ENCODE measurements at regions not wholly inside any gene's neighbourhood (a gene's known extent, or its start where the extent isn't known, plus 50 kb on each side); places are given as distances from the start of the nearest gene placed in this dataset.

GRCh38 chr6:91976797-91977196 is 1389.9 kb upstream of the MAP3K7 start:
- CTCF ChIA-PET (ENCODE audit: partially characterized antibody), result no interaction called here
- Histone ChIP-seq H3K27ac (ENCODE audit: low read depth, low read length) (no peak overlapping the region), H3K36me3 (ENCODE audit: insufficient read depth, low read length) (no peaks in the 10 kb centered on the region), H3K27me3 (ENCODE audit: insufficient read depth, low read length) (no peaks in the 10 kb centered on the region), H3K4me3 (ENCODE audit: low read length in 2 of 2) (no peak overlapping the region), H3K4me1 (ENCODE audit: insufficient read depth, low read length) (no peaks in the 10 kb centered on the region), H3K9me3 (ENCODE audit: control insufficient read depth in 1 of 2, low read length in 2 of 2) (no peaks in the 10 kb centered on the region)
- Mint-ChIP-seq H3K27me3 (no peaks in the 10 kb centered on the region), H3K9me3 (peaks cover 0 to 11% (median 6%) of the 10 kb centered on the region in 8 donors), H3K4me1 (no peaks in the 10 kb centered on the region), H3K4me3 (no peak overlapping the region), H3K27ac (no peak overlapping the region), H3K36me3 (no peaks in the 10 kb centered on the region)
- POLR2A ChIA-PET (ENCODE audit: partially characterized antibody), result no interaction called here
- intact Hi-C loops (cut with micrococcal nuclease), result no loop called here
- no peak for DNase-seq

GRCh38 chr6:91970700-91971099 is 1383.8 kb upstream of the MAP3K7 start:
- H3K27ac ChIP-seq (ENCODE audit: low read depth, low read length), result no peak overlapping the region
- POLR2A ChIA-PET (ENCODE audit: partially characterized antibody), result no interaction called here
- no peaks in the 10 kb centered on the region for H3K9me3 ChIP-seq (ENCODE audit: control insufficient read depth in 1 of 2, low read length in 2 of 2)
- Mint-ChIP-seq H3K4me1 (no peaks in the 10 kb centered on the region), H3K27me3 (no peaks in the 10 kb centered on the region), H3K27ac (no peak overlapping the region), H3K36me3 (no peaks in the 10 kb centered on the region), H3K9me3 (peaks cover 4 to 18% (median 7%) of the 10 kb centered on the region in 8 donors), H3K4me3 (no peak overlapping the region)
- H3K4me3 ChIP-seq (ENCODE audit: low read length in 2 of 2), result no peak overlapping the region
- DNase-seq, result no peak
- H3K36me3 ChIP-seq (ENCODE audit: insufficient read depth, low read length), result no peaks in the 10 kb centered on the region
- CTCF ChIA-PET (ENCODE audit: partially characterized antibody), result no interaction called here
- H3K4me1 ChIP-seq (ENCODE audit: insufficient read depth, low read length), result no peaks in the 10 kb centered on the region
- no peaks in the 10 kb centered on the region for H3K27me3 ChIP-seq (ENCODE audit: insufficient read depth, low read length)
- intact Hi-C loops (cut with micrococcal nuclease), result no loop called here

- CTCF ChIA-PET (ENCODE audit: partially characterized antibody), result no interaction called here
- no peaks in the 10 kb centered on the region for H3K27me3 Mint-ChIP-seq
- no peak overlapping the region for H3K27ac ChIP-seq (ENCODE audit: low read depth, low read length)
- no peaks in the 10 kb centered on the region for H3K4me1 Mint-ChIP-seq
- no peaks in the 10 kb centered on the region for H3K36me3 ChIP-seq (ENCODE audit: insufficient read depth, low read length)
- H3K4me3 ChIP-seq (ENCODE audit: low read length in 2 of 2), result no peak overlapping the region
- no peaks in the 10 kb centered on the region for H3K9me3 ChIP-seq (ENCODE audit: control insufficient read depth in 1 of 2, low read length in 2 of 2)
- no peaks in the 10 kb centered on the region for H3K4me1 ChIP-seq (ENCODE audit: insufficient read depth, low read length)
- no peak overlapping the region for H3K27ac Mint-ChIP-seq
- POLR2A ChIA-PET (ENCODE audit: partially characterized antibody), result no interaction called here
- no peak overlapping the region for H3K4me3 Mint-ChIP-seq
- no peaks in the 10 kb centered on the region for H3K27me3 ChIP-seq (ENCODE audit: insufficient read depth, low read length)
- no peak for DNase-seq
- peaks cover 2 to 22% (median 12%) of the 10 kb centered on the region in 8 donors for H3K9me3 Mint-ChIP-seq
- intact Hi-C loops (cut with micrococcal nuclease), result no loop called here
- H3K36me3 Mint-ChIP-seq, result no peaks in the 10 kb centered on the region
Measured at GRCh38 chr6:91965872-91966271, 1379.0 kb upstream of the MAP3K7 start.

- H3K4me3 Mint-ChIP-seq, result no peak overlapping the region
- no peaks in the 10 kb centered on the region for H3K36me3 ChIP-seq (ENCODE audit: insufficient read depth, low read length)
- H3K4me1 ChIP-seq (ENCODE audit: insufficient read depth, low read length), result no peaks in the 10 kb centered on the region
- no peak overlapping the region for H3K27ac Mint-ChIP-seq
- peaks cover 0 to 27% (median 14%) of the 10 kb centered on the region in 8 donors for H3K9me3 Mint-ChIP-seq
- H3K4me1 Mint-ChIP-seq, result no peaks in the 10 kb centered on the region
- no peaks in the 10 kb centered on the region for H3K27me3 ChIP-seq (ENCODE audit: insufficient read depth, low read length)
- H3K27me3 Mint-ChIP-seq, result no peaks in the 10 kb centered on the region
- no peak overlapping the region for H3K27ac ChIP-seq (ENCODE audit: low read depth, low read length)
- POLR2A ChIA-PET (ENCODE audit: partially characterized antibody), result no interaction called here
- intact Hi-C loops (cut with micrococcal nuclease), result no loop called here
- no peaks in the 10 kb centered on the region for H3K9me3 ChIP-seq (ENCODE audit: control insufficient read depth in 1 of 2, low read length in 2 of 2)
- no peaks in the 10 kb centered on the region for H3K36me3 Mint-ChIP-seq
- CTCF ChIA-PET (ENCODE audit: partially characterized antibody), result no interaction called here
- H3K4me3 ChIP-seq (ENCODE audit: low read length in 2 of 2), result no peak overlapping the region
- DNase-seq, result no peak
Measured at GRCh38 chr6:91961671-91962070, 1374.8 kb upstream of the MAP3K7 start.

- no peak overlapping the region for H3K4me3 ChIP-seq (ENCODE audit: low read length in 2 of 2)
- H3K27ac ChIP-seq (ENCODE audit: low read depth, low read length), result no peak overlapping the region
- H3K27me3 ChIP-seq (ENCODE audit: insufficient read depth, low read length), result no peaks in the 10 kb centered on the region
- H3K36me3 Mint-ChIP-seq, result no peaks in the 10 kb centered on the region
- ChIA-PET CTCF (ENCODE audit: partially characterized antibody) (no interaction called here), POLR2A (ENCODE audit: partially characterized antibody) (no interaction called here)
- no peak overlapping the region for H3K4me3 Mint-ChIP-seq
- no peaks in the 10 kb centered on the region for H3K36me3 ChIP-seq (ENCODE audit: insufficient read depth, low read length)
- DNase-seq, result no peak
- no peak overlapping the region for H3K27ac Mint-ChIP-seq
- no peaks in the 10 kb centered on the region for H3K4me1 ChIP-seq (ENCODE audit: insufficient read depth, low read length)
- no peaks in the 10 kb centered on the region for H3K27me3 Mint-ChIP-seq
- H3K4me1 Mint-ChIP-seq, result no peaks in the 10 kb centered on the region
- H3K9me3 Mint-ChIP-seq, result peaks cover 0 to 26% (median 13%) of the 10 kb centered on the region in 8 donors
- intact Hi-C loops (cut with micrococcal nuclease), result no loop called here
- no peaks in the 10 kb centered on the region for H3K9me3 ChIP-seq (ENCODE audit: control insufficient read depth in 1 of 2, low read length in 2 of 2)
Measured at GRCh38 chr6:91961236-91961635, 1374.4 kb upstream of the MAP3K7 start.

GRCh38 chr6:91941838-91942237 is 1355.0 kb upstream of the MAP3K7 start:
- Mint-ChIP-seq H3K36me3 (no peaks in the 10 kb centered on the region), H3K4me3 (no peak overlapping the region), H3K4me1 (no peaks in the 10 kb centered on the region), H3K27me3 (no peaks in the 10 kb centered on the region), H3K27ac (no peak overlapping the region), H3K9me3 (peaks cover 0 to 31% (median 10%) of the 10 kb centered on the region in 8 donors)
- ChIA-PET POLR2A (ENCODE audit: partially characterized antibody) (no interaction called here), CTCF (ENCODE audit: partially characterized antibody) (no interaction called here)
- Histone ChIP-seq H3K27ac (ENCODE audit: low read depth, low read length) (no peak overlapping the region), H3K36me3 (ENCODE audit: insufficient read depth, low read length) (no peaks in the 10 kb centered on the region), H3K4me1 (ENCODE audit: insufficient read depth, low read length) (no peaks in the 10 kb centered on the region), H3K9me3 (ENCODE audit: control insufficient read depth in 1 of 2, low read length in 2 of 2) (no peaks in the 10 kb centered on the region), H3K27me3 (ENCODE audit: insufficient read depth, low read length) (no peaks in the 10 kb centered on the region), H3K4me3 (ENCODE audit: low read length in 2 of 2) (no peak overlapping the region)
- intact Hi-C loops (cut with micrococcal nuclease), result no loop called here
- DNase-seq, result no peak

GRCh38 chr6:91940801-91941200 is 1353.9 kb upstream of the MAP3K7 start:
- Histone ChIP-seq H3K27ac (ENCODE audit: low read depth, low read length) (no peak overlapping the region), H3K36me3 (ENCODE audit: insufficient read depth, low read length) (no peaks in the 10 kb centered on the region), H3K9me3 (ENCODE audit: control insufficient read depth in 1 of 2, low read length in 2 of 2) (no peaks in the 10 kb centered on the region), H3K27me3 (ENCODE audit: insufficient read depth, low read length) (no peaks in the 10 kb centered on the region), H3K4me1 (ENCODE audit: insufficient read depth, low read length) (no peaks in the 10 kb centered on the region), H3K4me3 (ENCODE audit: low read length in 2 of 2) (no peak overlapping the region)
- DNase-seq, result no peak
- Mint-ChIP-seq H3K27ac (no peak overlapping the region), H3K9me3 (peaks cover 0 to 30% (median 9%) of the 10 kb centered on the region in 8 donors), H3K4me3 (no peak overlapping the region), H3K27me3 (no peaks in the 10 kb centered on the region), H3K36me3 (no peaks in the 10 kb centered on the region), H3K4me1 (no peaks in the 10 kb centered on the region)
- CTCF ChIA-PET (ENCODE audit: partially characterized antibody), result no interaction called here
- intact Hi-C loops (cut with micrococcal nuclease), result no loop called here
- POLR2A ChIA-PET (ENCODE audit: partially characterized antibody), result no interaction called here

GRCh38 chr6:91926827-91927226 is 1340.0 kb upstream of the MAP3K7 start:
- H3K27me3 ChIP-seq (ENCODE audit: insufficient read depth, low read length), result no peaks in the 10 kb centered on the region
- no peaks in the 10 kb centered on the region for H3K27me3 Mint-ChIP-seq
- peak overlapping the region in 1 of 7 donors; percentile 37 for H3K27ac Mint-ChIP-seq
- POLR2A ChIA-PET (ENCODE audit: partially characterized antibody), result no interaction called here
- CTCF ChIA-PET (ENCODE audit: partially characterized antibody), result no interaction called here
- no peaks in the 10 kb centered on the region for H3K9me3 ChIP-seq (ENCODE audit: control insufficient read depth in 1 of 2, low read length in 2 of 2)
- peaks cover 0 to 16% (median 5%) of the 10 kb centered on the region in 8 donors for H3K9me3 Mint-ChIP-seq
- no peak for DNase-seq
- H3K27ac ChIP-seq (ENCODE audit: low read depth, low read length), result no peak overlapping the region
- no peak overlapping the region for H3K4me3 Mint-ChIP-seq
- H3K36me3 Mint-ChIP-seq, result no peaks in the 10 kb centered on the region
- intact Hi-C loops (cut with micrococcal nuclease), result no loop called here
- H3K4me3 ChIP-seq (ENCODE audit: low read length in 2 of 2), result no peak overlapping the region
- H3K36me3 ChIP-seq (ENCODE audit: insufficient read depth, low read length), result no peaks in the 10 kb centered on the region
- H3K4me1 ChIP-seq (ENCODE audit: insufficient read depth, low read length), result no peaks in the 10 kb centered on the region
- no peaks in the 10 kb centered on the region for H3K4me1 Mint-ChIP-seq
